GM06990 (cell line): ENCODE measurements at regions not wholly inside any gene's neighbourhood (a gene's known extent, or its start where the extent isn't known, plus 50 kb on each side); places are given as distances from the start of the nearest gene placed in this dataset.

Experiments
- DNase-seq: peaks from one replicate; pipeline ENCODE4 v3.0.0-alpha.2; 2011; ENCODE audit not compliant: insufficient read length; ENCODE audit errors: extremely low read depth
- H3K27me3 ChIP-seq: replicated peaks from 2 replicates; pipeline ENCODE4 v1.6.0; 2011; ENCODE audit warnings: low read length; ENCODE audit not compliant: control insufficient read depth, insufficient read depth
- H3K36me3 ChIP-seq: 2 replicates; pipeline ENCODE4 v1.5.1; 2011; ENCODE audit warnings: low read length; ENCODE audit not compliant: control insufficient read depth, insufficient read depth
- H3K4me3 ChIP-seq: replicated peaks from 2 replicates; pipeline ENCODE4 v1.5.1; 2011; ENCODE audit warnings: low read depth, mild to moderate bottlenecking, control low read depth, low read length
- TF ChIP-seq, protein P1 (sequence below): IDR thresholded peaks from 2 replicates; pipeline ENCODE4 v1.5.1; 2011; ENCODE audit warnings: low read length, control low read depth, mild to moderate bottlenecking, inconsistent platforms; ENCODE audit not compliant: insufficient read depth, poor library complexity, severe bottlenecking

DNA sequence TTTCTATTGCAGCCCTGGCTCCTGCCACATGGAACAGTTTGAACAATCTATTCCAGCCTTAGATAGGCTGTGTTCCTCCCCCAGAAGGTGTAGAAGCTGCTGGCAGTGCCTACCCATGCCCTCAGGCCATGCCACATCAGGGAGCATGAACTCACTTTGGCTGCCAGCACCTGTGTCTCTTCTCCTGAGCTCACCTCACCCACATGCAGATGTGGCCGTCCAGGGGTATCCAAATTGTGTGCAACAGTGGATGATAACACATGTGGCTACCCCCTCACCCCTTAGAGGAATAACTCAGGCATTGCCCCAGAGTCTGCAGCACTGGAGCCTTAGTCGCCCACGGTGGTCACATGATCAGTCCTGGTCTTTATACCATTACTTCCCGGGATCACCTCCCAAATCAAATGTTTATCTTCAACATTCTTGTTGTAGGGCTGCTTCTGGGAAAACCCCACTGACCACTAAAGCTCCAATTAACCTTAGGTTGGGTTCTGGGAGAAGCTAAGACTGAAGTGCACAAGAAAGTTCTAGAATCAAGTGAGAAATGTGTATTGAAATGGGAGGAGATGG is 110.4 kb downstream of the BANF2 start:
- no peaks in the 10 kb centered on the region for H3K36me3 ChIP-seq
- DNase-seq = no peak
- H3K4me3 ChIP-seq = no peak overlapping the region
- no peaks in the 10 kb centered on the region for H3K27me3 ChIP-seq
- TF ChIP-seq, protein P1, sequence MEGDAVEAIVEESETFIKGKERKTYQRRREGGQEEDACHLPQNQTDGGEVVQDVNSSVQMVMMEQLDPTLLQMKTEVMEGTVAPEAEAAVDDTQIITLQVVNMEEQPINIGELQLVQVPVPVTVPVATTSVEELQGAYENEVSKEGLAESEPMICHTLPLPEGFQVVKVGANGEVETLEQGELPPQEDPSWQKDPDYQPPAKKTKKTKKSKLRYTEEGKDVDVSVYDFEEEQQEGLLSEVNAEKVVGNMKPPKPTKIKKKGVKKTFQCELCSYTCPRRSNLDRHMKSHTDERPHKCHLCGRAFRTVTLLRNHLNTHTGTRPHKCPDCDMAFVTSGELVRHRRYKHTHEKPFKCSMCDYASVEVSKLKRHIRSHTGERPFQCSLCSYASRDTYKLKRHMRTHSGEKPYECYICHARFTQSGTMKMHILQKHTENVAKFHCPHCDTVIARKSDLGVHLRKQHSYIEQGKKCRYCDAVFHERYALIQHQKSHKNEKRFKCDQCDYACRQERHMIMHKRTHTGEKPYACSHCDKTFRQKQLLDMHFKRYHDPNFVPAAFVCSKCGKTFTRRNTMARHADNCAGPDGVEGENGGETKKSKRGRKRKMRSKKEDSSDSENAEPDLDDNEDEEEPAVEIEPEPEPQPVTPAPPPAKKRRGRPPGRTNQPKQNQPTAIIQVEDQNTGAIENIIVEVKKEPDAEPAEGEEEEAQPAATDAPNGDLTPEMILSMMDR = no peak

DNA sequence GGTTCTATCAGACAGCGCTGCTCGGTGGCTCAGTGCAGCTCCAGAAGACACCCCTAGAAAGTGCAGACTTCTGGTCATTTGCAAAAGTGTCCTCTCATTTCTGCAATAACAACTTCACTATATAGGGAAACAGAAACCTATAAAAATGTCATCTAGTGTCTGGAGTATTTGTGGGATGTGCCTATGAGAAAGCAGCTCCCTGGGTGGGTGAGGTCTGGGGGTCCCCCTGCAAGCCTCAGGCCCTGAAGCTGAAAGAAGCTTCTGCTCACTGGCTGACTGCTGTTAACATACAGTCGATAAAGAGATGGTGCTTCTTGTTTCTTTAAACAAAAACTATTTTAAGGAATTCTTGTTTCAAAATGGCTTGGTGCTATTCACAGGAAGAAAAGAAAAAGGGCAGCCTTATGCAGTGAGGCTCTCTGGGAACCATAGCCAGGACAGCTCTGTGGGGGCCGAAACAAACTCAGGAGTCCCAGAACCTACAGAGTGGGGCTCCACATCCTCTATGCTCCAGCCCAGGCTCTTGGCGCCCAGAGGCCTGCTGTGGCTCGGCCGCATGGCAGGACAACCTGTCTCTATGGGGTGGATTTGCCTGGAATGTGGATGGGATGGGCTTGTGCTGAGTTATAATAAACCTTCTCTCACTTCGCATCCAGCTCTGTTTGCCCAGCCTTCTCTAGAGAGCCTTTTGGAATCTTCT is 109.7 kb downstream of the BANF2 start:
- no peak for DNase-seq
- Histone ChIP-seq H3K27me3 (no peaks in the 10 kb centered on the region), H3K36me3 (no peaks in the 10 kb centered on the region), H3K4me3 (no peak overlapping the region)
- TF ChIP-seq, protein P1 = no peak

DNA sequence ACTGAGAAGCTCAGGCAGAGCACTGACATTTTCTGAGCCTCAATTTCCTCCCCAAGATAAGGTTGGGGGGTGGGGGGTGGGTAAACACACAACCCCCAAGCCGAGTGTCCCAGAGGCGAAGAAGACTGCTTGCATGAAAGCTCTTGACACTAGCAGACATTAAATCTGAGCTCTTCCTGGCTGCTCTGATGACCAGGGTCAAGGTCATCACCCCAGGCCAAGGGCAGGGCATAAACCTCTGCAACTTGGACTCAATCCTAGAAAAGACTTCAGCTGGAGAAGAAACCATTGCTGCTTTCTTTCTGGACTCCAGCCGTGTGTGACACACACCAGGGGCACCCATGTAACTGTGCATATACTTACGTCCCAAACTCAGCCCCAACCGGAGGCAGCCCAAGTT is 109.0 kb downstream of the BANF2 start:
- Histone ChIP-seq H3K4me3 (no peak overlapping the region), H3K27me3 (no peaks in the 10 kb centered on the region), H3K36me3 (no peaks in the 10 kb centered on the region)
- DNase-seq = no peak
- TF ChIP-seq, protein P1 = no peak

DNA sequence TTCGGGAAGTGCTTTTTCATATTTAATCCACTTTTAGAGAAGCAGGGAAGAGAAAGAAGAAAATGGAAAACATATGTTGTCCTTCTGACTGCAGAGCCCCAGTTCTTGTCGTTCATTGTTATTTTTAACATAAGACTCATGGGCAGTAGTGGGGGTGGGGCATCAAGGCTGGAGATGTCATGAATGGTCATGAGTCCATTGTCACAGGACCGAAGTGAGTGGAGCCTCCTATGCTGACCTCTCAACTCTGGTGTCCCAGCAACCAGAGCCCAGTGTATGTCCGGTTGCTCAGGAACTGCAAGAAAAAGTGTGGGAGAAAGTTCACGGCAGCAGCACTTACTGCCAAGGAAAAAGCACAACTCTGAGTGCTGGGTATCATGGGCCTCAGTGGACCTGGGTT is 108.6 kb downstream of the BANF2 start:
- Histone ChIP-seq H3K27me3 (no peaks in the 10 kb centered on the region), H3K36me3 (no peaks in the 10 kb centered on the region), H3K4me3 (no peak overlapping the region)
- no peak for DNase-seq
- TF ChIP-seq, protein P1 = no peak

DNA sequence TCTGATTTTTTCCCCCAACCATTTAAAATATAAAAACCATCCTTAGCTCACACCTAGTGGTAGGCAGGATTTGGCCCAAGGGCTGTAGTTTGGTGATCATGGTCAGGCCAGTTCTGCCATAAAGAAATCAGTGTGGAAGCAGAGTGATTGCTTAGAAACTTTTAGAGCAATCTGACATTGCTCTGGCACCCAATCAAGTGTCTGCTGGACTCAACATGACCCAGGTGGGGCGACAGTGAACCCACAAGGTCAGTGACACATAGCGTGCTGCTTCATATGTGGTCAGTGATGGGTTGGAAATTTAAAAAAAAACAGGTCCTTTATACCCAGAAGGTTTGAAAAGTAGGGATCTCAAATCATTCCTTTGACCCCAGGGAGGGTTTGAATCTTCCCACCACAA is 107.9 kb downstream of the BANF2 start:
- Histone ChIP-seq H3K4me3 (no peak overlapping the region), H3K27me3 (no peaks in the 10 kb centered on the region), H3K36me3 (no peaks in the 10 kb centered on the region)
- TF ChIP-seq, protein P1 = no peak
- DNase-seq = no peak
